ENCODE measurements at regions not wholly inside any gene's neighbourhood (a gene's known extent, or its start where the extent isn't known, plus 50 kb on each side); places are given as distances from the start of the nearest gene placed in this dataset.

- H2AK5ac ChIP-seq (ENCODE audit: low read length), result no peak overlapping the region
- no peaks in the 10 kb centered on the region for H3K4me1 ChIP-seq (ENCODE audit: control insufficient read depth, low read depth, low read length)
- H4K8ac ChIP-seq (ENCODE audit: low read depth, low read length), result no peak overlapping the region
- WGBS (ENCODE audit: extremely low coverage, insufficient coverage, low lambda C conversion rate), result no CpG with 5 or more reads among the region's 5 CpGs
- H3K56ac ChIP-seq (ENCODE audit: low read length), result no peak overlapping the region
- H3K36me3 ChIP-seq (ENCODE audit: control insufficient read depth, insufficient read depth, low read length), result no peaks in the 10 kb centered on the region
- no peak overlapping the region for H3K4ac ChIP-seq (ENCODE audit: low read depth, low read length)
- H3K79me1 ChIP-seq (ENCODE audit: low read length), result no peaks in the 10 kb centered on the region
- no peak overlapping the region for H3K27ac ChIP-seq (ENCODE audit: low read depth, low read length)
- no peaks in the 10 kb centered on the region for H3K27me3 ChIP-seq (ENCODE audit: insufficient read depth, low read length, poor library complexity)
- no peak for DNase-seq
- H2BK120ac ChIP-seq (ENCODE audit: low read depth, low read length), result no peak overlapping the region
- H3K9ac ChIP-seq (ENCODE audit: low read length), result no peak overlapping the region
- H3K4me2 ChIP-seq (ENCODE audit: low read length), result no peak overlapping the region
- H3K79me2 ChIP-seq (ENCODE audit: control insufficient read depth, insufficient read depth, low read length), result no peaks in the 10 kb centered on the region
- H4K5ac ChIP-seq (ENCODE audit: low read length), result no peak overlapping the region
- no peak overlapping the region for H2BK5ac ChIP-seq (ENCODE audit: low read length)
- H2BK15ac ChIP-seq (replicated peaks; ENCODE audit: low read depth), result no peak overlapping the region
- no peak overlapping the region for H3K23ac ChIP-seq (ENCODE audit: low read length)
- no peak overlapping the region for H3K4me3 ChIP-seq (ENCODE audit: low read length)
- H3K18ac ChIP-seq (ENCODE audit: low read length), result no peak overlapping the region
These were observed 210.8 kb upstream of the PROX1 start for GRCh38 chr1:213776969-213777368.

DNA sequence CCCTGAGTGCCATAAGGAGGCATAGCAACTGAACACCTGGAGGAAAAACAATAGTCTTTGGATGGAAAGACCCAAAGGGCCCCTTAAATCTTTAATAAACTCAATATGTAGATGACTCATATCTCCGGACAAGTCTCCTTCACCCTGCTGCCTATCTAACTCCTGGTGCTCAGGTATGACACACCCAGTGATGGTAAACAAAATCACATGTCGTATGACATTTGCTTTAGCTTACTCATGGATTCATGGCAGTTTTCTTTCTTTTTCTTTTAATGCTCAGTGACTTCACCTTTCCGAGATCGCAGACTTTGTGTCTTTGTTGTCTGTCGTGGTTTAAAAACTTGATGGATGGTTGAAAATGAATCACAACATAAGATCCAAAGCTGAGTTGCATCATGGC is 208.5 kb upstream of the PROX1 start:
- Histone ChIP-seq H3K4me3 (ENCODE audit: low read length) (no peak overlapping the region), H4K5ac (ENCODE audit: low read length) (no peak overlapping the region), H3K27ac (ENCODE audit: low read depth, low read length) (no peak overlapping the region), H2AK5ac (ENCODE audit: low read length) (no peak overlapping the region), H3K56ac (ENCODE audit: low read length) (no peak overlapping the region), H3K79me1 (ENCODE audit: low read length) (no peaks in the 10 kb centered on the region), H3K4ac (ENCODE audit: low read depth, low read length) (no peak overlapping the region), H3K18ac (ENCODE audit: low read length) (no peak overlapping the region), H3K27me3 (ENCODE audit: insufficient read depth, low read length, poor library complexity) (no peaks in the 10 kb centered on the region), H4K8ac (ENCODE audit: low read depth, low read length) (no peak overlapping the region), H3K4me1 (ENCODE audit: control insufficient read depth, low read depth, low read length) (no peaks in the 10 kb centered on the region), H3K23ac (ENCODE audit: low read length) (no peak overlapping the region), H3K79me2 (ENCODE audit: control insufficient read depth, insufficient read depth, low read length) (no peaks in the 10 kb centered on the region), H2BK120ac (ENCODE audit: low read depth, low read length) (no peak overlapping the region), H2BK5ac (ENCODE audit: low read length) (no peak overlapping the region), H3K4me2 (ENCODE audit: low read length) (no peak overlapping the region), H3K9ac (ENCODE audit: low read length) (no peak overlapping the region), H2BK15ac (replicated peaks; ENCODE audit: low read depth) (no peak overlapping the region), H3K36me3 (ENCODE audit: control insufficient read depth, insufficient read depth, low read length) (no peaks in the 10 kb centered on the region)
- no peak for DNase-seq
- WGBS (ENCODE audit: extremely low coverage, insufficient coverage, low lambda C conversion rate), result no CpG with 5 or more reads among the region's 5 CpGs

DNA sequence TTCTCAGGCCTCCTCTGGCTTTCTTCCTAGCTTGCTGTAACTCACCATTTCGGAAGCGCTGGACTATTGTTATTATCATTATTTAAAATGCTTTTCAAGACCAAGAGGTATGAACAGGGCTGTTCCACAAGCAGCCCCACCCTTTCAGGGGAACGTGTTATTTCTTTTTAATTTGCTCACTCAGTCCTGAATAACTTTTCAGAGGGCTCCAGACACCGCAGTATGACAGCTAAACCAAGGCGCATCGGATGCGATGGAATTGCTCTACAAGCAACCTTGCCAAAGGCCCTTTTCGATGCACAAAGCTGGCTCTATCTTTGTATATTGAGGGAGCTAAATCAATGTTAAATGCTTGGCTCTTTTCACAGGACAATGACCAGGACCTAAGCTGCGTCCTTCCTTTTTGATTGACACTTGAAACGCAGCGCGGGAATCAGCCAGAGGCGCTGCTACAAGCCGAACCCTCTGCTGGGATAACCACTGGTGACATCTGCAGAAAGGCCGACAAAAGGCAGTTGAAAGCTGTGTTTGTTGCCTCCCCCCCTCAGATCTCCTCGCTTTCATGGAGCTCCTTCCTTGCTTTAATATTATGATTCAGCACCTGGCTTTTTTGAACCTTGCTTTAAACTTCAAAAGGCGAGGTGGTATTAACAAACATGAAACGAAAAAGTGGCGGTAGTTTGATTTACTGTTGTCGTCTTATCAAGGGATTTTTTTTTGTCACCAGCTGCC is 204.7 kb upstream of the PROX1 start:
- Histone ChIP-seq H3K36me3 (ENCODE audit: control insufficient read depth, insufficient read depth, low read length) (no peaks in the 10 kb centered on the region), H3K79me2 (ENCODE audit: control insufficient read depth, insufficient read depth, low read length) (no peaks in the 10 kb centered on the region), H3K23ac (ENCODE audit: low read length) (no peak overlapping the region), H2BK15ac (replicated peaks; ENCODE audit: low read depth) (no peak overlapping the region), H3K4me1 (ENCODE audit: control insufficient read depth, low read depth, low read length) (no peaks in the 10 kb centered on the region), H3K4me3 (ENCODE audit: low read length) (no peak overlapping the region), H3K18ac (ENCODE audit: low read length) (no peak overlapping the region), H3K79me1 (ENCODE audit: low read length) (no peaks in the 10 kb centered on the region), H3K9ac (ENCODE audit: low read length) (no peak overlapping the region), H2AK5ac (ENCODE audit: low read length) (no peak overlapping the region), H2BK120ac (ENCODE audit: low read depth, low read length) (no peak overlapping the region), H3K4me2 (ENCODE audit: low read length) (no peak overlapping the region), H3K4ac (ENCODE audit: low read depth, low read length) (no peak overlapping the region), H3K56ac (ENCODE audit: low read length) (no peak overlapping the region), H4K5ac (ENCODE audit: low read length) (no peak overlapping the region), H2BK5ac (ENCODE audit: low read length) (no peak overlapping the region), H3K27me3 (ENCODE audit: insufficient read depth, low read length, poor library complexity) (no peaks in the 10 kb centered on the region), H4K8ac (ENCODE audit: low read depth, low read length) (no peak overlapping the region), H3K27ac (ENCODE audit: low read depth, low read length) (no peak overlapping the region)
- no peak for DNase-seq
- no CpG with 5 or more reads among the region's 20 CpGs for whole genome bisulfite sequencing (ENCODE audit: extremely low coverage, insufficient coverage, low lambda C conversion rate)

DNA sequence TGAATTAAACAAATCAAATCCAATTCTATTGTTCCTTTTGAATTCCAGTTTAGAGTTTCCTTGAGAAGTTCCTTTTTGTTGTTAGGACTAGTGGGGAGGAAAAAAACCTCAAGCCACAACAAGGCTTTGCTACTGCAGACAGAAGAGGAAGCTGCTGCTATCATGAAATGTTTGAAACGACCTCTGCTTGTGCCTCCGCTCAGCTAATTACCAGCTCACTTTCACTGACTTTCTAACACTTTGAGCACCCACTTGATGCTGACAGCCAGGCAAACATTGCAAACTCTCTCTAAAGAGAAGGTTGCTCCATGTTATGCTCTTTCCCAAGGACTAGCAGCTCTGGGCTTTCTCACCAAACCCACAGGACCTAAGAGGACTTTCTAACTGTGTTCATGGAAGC is 203.9 kb upstream of the PROX1 start:
- Histone ChIP-seq H3K79me2 (ENCODE audit: control insufficient read depth, insufficient read depth, low read length) (no peaks in the 10 kb centered on the region), H3K79me1 (ENCODE audit: low read length) (no peaks in the 10 kb centered on the region), H3K27me3 (ENCODE audit: insufficient read depth, low read length, poor library complexity) (no peaks in the 10 kb centered on the region), H3K4me2 (ENCODE audit: low read length) (no peak overlapping the region), H2AK5ac (ENCODE audit: low read length) (no peak overlapping the region), H3K27ac (ENCODE audit: low read depth, low read length) (no peak overlapping the region), H3K9ac (ENCODE audit: low read length) (no peak overlapping the region), H3K4me3 (ENCODE audit: low read length) (no peak overlapping the region), H3K18ac (ENCODE audit: low read length) (no peak overlapping the region), H2BK15ac (replicated peaks; ENCODE audit: low read depth) (no peak overlapping the region), H3K23ac (ENCODE audit: low read length) (no peak overlapping the region), H3K4ac (ENCODE audit: low read depth, low read length) (no peak overlapping the region), H4K5ac (ENCODE audit: low read length) (no peak overlapping the region), H3K36me3 (ENCODE audit: control insufficient read depth, insufficient read depth, low read length) (no peaks in the 10 kb centered on the region), H3K56ac (ENCODE audit: low read length) (no peak overlapping the region), H2BK120ac (ENCODE audit: low read depth, low read length) (no peak overlapping the region), H4K8ac (ENCODE audit: low read depth, low read length) (no peak overlapping the region), H3K4me1 (ENCODE audit: control insufficient read depth, low read depth, low read length) (no peaks in the 10 kb centered on the region), H2BK5ac (ENCODE audit: low read length) (no peak overlapping the region)
- no CpG with 5 or more reads among the region's 2 CpGs for WGBS (ENCODE audit: extremely low coverage, insufficient coverage, low lambda C conversion rate)
- DNase-seq, result no peak

DNA sequence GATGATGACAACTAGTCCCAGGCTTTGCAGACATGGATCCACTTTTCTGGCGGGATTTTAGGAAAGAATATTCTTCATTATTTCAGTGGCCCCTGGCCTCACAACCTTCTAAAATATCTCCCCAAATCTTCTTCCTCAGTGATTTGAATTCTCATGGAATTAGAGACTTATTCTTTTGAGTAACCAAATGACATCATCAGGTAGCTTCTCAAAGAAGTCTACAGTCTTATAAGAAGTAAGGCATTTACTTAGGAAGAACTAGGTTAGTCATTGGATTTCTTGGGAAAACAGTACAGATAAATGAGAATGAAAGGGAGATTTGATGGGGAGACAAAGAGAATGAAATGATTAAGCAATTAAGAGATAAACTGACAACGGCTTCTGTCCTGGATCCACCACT is 201.1 kb upstream of the PROX1 start:
- no peak overlapping the region for H3K23ac ChIP-seq (ENCODE audit: low read length)
- no peaks in the 10 kb centered on the region for H3K79me2 ChIP-seq (ENCODE audit: control insufficient read depth, insufficient read depth, low read length)
- no peaks in the 10 kb centered on the region for H3K4me1 ChIP-seq (ENCODE audit: control insufficient read depth, low read depth, low read length)
- H3K4me2 ChIP-seq (ENCODE audit: low read length), result no peak overlapping the region
- H2BK5ac ChIP-seq (ENCODE audit: low read length), result no peak overlapping the region
- H2BK15ac ChIP-seq (replicated peaks; ENCODE audit: low read depth), result no peak overlapping the region
- no peaks in the 10 kb centered on the region for H3K27me3 ChIP-seq (ENCODE audit: insufficient read depth, low read length, poor library complexity)
- no peak overlapping the region for H3K4me3 ChIP-seq (ENCODE audit: low read length)
- no peak overlapping the region for H4K5ac ChIP-seq (ENCODE audit: low read length)
- H3K27ac ChIP-seq (ENCODE audit: low read depth, low read length), result no peak overlapping the region
- H4K8ac ChIP-seq (ENCODE audit: low read depth, low read length), result no peak overlapping the region
- WGBS (ENCODE audit: extremely low coverage, insufficient coverage, low lambda C conversion rate), result no CpG with 5 or more reads among the region's 2 CpGs
- H3K79me1 ChIP-seq (ENCODE audit: low read length), result no peaks in the 10 kb centered on the region
- H2AK5ac ChIP-seq (ENCODE audit: low read length), result no peak overlapping the region
- H3K4ac ChIP-seq (ENCODE audit: low read depth, low read length), result no peak overlapping the region
- DNase-seq, result no peak
- no peak overlapping the region for H2BK120ac ChIP-seq (ENCODE audit: low read depth, low read length)
- no peaks in the 10 kb centered on the region for H3K36me3 ChIP-seq (ENCODE audit: control insufficient read depth, insufficient read depth, low read length)
- H3K56ac ChIP-seq (ENCODE audit: low read length), result no peak overlapping the region
- no peak overlapping the region for H3K18ac ChIP-seq (ENCODE audit: low read length)
- no peak overlapping the region for H3K9ac ChIP-seq (ENCODE audit: low read length)

DNA sequence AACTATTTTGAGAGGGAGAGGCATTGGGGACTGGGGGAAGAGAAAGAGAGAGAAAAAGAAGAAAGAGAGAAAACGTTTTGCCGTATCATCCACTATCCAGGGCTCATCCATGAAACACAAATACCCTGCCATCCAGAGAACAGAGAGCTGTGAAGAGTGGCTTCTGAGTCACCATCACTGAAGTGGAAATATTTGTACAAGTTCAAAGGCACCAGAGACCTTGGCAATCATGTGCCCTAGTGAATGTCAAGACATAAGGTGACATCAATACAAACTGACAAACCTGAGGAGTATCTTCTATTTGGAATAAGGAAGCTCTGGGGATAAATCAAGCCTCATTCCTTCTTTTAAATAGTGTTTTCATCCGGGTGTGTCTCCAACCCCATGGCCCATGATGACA is 197.2 kb upstream of the PROX1 start:
- Histone ChIP-seq H3K56ac (ENCODE audit: low read length) (no peak overlapping the region), H4K8ac (ENCODE audit: low read depth, low read length) (no peak overlapping the region), H3K9ac (ENCODE audit: low read length) (no peak overlapping the region), H3K36me3 (ENCODE audit: control insufficient read depth, insufficient read depth, low read length) (no peaks in the 10 kb centered on the region), H3K23ac (ENCODE audit: low read length) (no peak overlapping the region), H3K27me3 (ENCODE audit: insufficient read depth, low read length, poor library complexity) (no peaks in the 10 kb centered on the region), H3K27ac (ENCODE audit: low read depth, low read length) (no peak overlapping the region), H3K79me2 (ENCODE audit: control insufficient read depth, insufficient read depth, low read length) (no peaks in the 10 kb centered on the region), H4K5ac (ENCODE audit: low read length) (no peak overlapping the region), H3K4me1 (ENCODE audit: control insufficient read depth, low read depth, low read length) (no peaks in the 10 kb centered on the region), H3K4me3 (ENCODE audit: low read length) (no peak overlapping the region), H3K18ac (ENCODE audit: low read length) (no peak overlapping the region), H2BK15ac (replicated peaks; ENCODE audit: low read depth) (no peak overlapping the region), H2BK120ac (ENCODE audit: low read depth, low read length) (no peak overlapping the region), H3K79me1 (ENCODE audit: low read length) (no peaks in the 10 kb centered on the region), H3K4ac (ENCODE audit: low read depth, low read length) (no peak overlapping the region), H3K4me2 (ENCODE audit: low read length) (no peak overlapping the region), H2AK5ac (ENCODE audit: low read length) (no peak overlapping the region), H2BK5ac (ENCODE audit: low read length) (no peak overlapping the region)
- DNase-seq, result no peak
- WGBS (ENCODE audit: extremely low coverage, insufficient coverage, low lambda C conversion rate), result no CpG with 5 or more reads among the region's 3 CpGs

Measured in mesendoderm (in vitro differentiated cells).